H1 (cell line): ENCODE measurements at regions not wholly inside any gene's neighbourhood (a gene's known extent, or its start where the extent isn't known, plus 50 kb on each side); places are given as distances from the start of the nearest gene placed in this dataset.

Source experiments
- CTCF ChIA-PET: fragments of 300-600 bp; sonication (Branson Sonifier 250); formaldehyde crosslinking; loops from one replicate; lab custom pipeline; 2021; ENCODE audit not compliant: partially characterized antibody; lab: Charles Lee
- POLR2A ChIA-PET: fragments of 300-600 bp; sonication (Branson Sonifier 250); formaldehyde crosslinking; loops from one replicate; lab custom pipeline; 2021; ENCODE audit warnings: inconsistent platforms; ENCODE audit not compliant: partially characterized antibody; lab: Charles Lee
- DNase-seq, 2 experiments: peaks; one replicate each; pipeline versions ENCODE4 v3.0.0 to v3.0.0-alpha.2; 2010 to 2022; ENCODE audit warnings: low spot score in 2 of 2, low read depth in 1 of 2, mixed read lengths in 1 of 2
- FAIRE-seq: peaks from 2 replicates; lab custom pipeline; 2011; peaks lifted over from hg19 to GRCh38; lab: Jason Lieb, UNC
- H2AFZ ChIP-seq: 2 replicates; pipeline ENCODE4 v1.8.1; 2012; ENCODE audit warnings: low read length, inconsistent platforms
- H2AK5ac ChIP-seq: 2 replicates; pipeline ENCODE4 v1.6.1; 2013; ENCODE audit warnings: low read depth, low read length
- H2BK120ac ChIP-seq: replicated peaks from 2 replicates; pipeline ENCODE3; 2013; ENCODE audit warnings: low read depth, low read length, inconsistent platforms
- H2BK12ac ChIP-seq: 2 replicates; pipeline ENCODE4 v1.6.1; 2013; ENCODE audit warnings: low read depth, low read length
- H2BK15ac ChIP-seq: 2 replicates; pipeline ENCODE4 v1.6.1; 2013; ENCODE audit warnings: low read length
- H2BK20ac ChIP-seq: 2 replicates; pipeline ENCODE4 v1.6.1; 2013; ENCODE audit warnings: low read length
- H2BK5ac ChIP-seq: 2 replicates; pipeline ENCODE4 v1.6.1; 2013; ENCODE audit warnings: low read depth, low read length
- H3K14ac ChIP-seq: 2 replicates; pipeline ENCODE4 v1.6.1; 2013; ENCODE audit warnings: inconsistent platforms; ENCODE audit not compliant: insufficient read length
- H3K18ac ChIP-seq: 2 replicates; pipeline ENCODE4 v1.6.1; 2013; ENCODE audit warnings: low read length; ENCODE audit errors: extremely low read depth
- H3K23ac ChIP-seq: 2 replicates; pipeline ENCODE4 v1.6.1; 2013; ENCODE audit warnings: inconsistent platforms; ENCODE audit not compliant: insufficient read length
- H3K23me2 ChIP-seq: 2 replicates; pipeline ENCODE4 v1.6.1; 2013; ENCODE audit warnings: low read depth, low read length
- H3K27ac ChIP-seq: 2 replicates; pipeline ENCODE4 v1.6.1; 2011; ENCODE audit warnings: low read depth, low read length, inconsistent platforms
- H3K27me3 ChIP-seq, 4 experiments: replicated peaks in 1 of 4; 1 replicate in 1 of 4; 2 replicates in 3 of 4; pipeline versions ENCODE4 v1.6.1 to v1.8.1; 2011 to 2013; ENCODE audit warnings: low read length in 3 of 4, mild to moderate bottlenecking in 3 of 4, inconsistent platforms in 2 of 4, mixed read lengths in 2 of 4, moderate library complexity in 1 of 4; ENCODE audit not compliant: control insufficient read depth in 3 of 4, insufficient read depth in 3 of 4; ENCODE audit errors: extremely low read depth in 1 of 4
- H3K36me3 ChIP-seq, 4 experiments: 2 replicates each; pipeline versions ENCODE4 v1.6.1 to v1.8.1; 2011 to 2013; ENCODE audit warnings: mild to moderate bottlenecking in 4 of 4, low read length in 3 of 4, moderate library complexity in 2 of 4, control low read depth in 1 of 4, inconsistent platforms in 1 of 4; ENCODE audit not compliant: insufficient read depth in 4 of 4, control insufficient read depth in 2 of 4
- H3K4ac ChIP-seq: replicated peaks from 2 replicates; pipeline ENCODE3; 2013; ENCODE audit warnings: low read length, low read depth, mixed read lengths, inconsistent platforms; ENCODE audit not compliant: insufficient read length
- H3K4me1 ChIP-seq, 4 experiments: replicated peaks in 1 of 4; 1 replicate in 1 of 4; 2 replicates in 3 of 4; pipeline versions ENCODE4 v1.6.1 to v1.8.1; 2011 to 2013; ENCODE audit warnings: low read length in 3 of 4, inconsistent platforms in 2 of 4, mixed read lengths in 1 of 4; ENCODE audit not compliant: insufficient read depth in 4 of 4, control insufficient read depth in 3 of 4
- H3K4me2 ChIP-seq, 2 experiments: 2 replicates each; pipeline versions ENCODE4 v1.6.1 to v1.8.1; 2011 to 2013; ENCODE audit warnings: low read depth in 2 of 2, low read length in 2 of 2, control low read depth in 1 of 2, inconsistent platforms in 1 of 2, mild to moderate bottlenecking in 1 of 2; ENCODE audit not compliant: insufficient read depth in 1 of 2
- H3K4me3 ChIP-seq, 4 experiments: fragments of 200-600, 300-600 bp in 1 of 4; sonication (generic), shearing (Covaris generic), sonication (Bioruptor Twin) in 1 of 4; 2 replicates each; pipeline versions ENCODE4 v1.5.1 to v1.8.1; 2011 to 2016; ENCODE audit warnings: low read length in 4 of 4, low read depth in 3 of 4, control low read depth in 2 of 4, inconsistent platforms in 2 of 4, mild to moderate bottlenecking in 2 of 4, mixed read lengths in 1 of 4, moderate library complexity in 1 of 4; ENCODE audit not compliant: insufficient read depth in 2 of 4; ENCODE audit errors: extremely low read depth in 1 of 4
- H3K56ac ChIP-seq: replicated peaks from 2 replicates; pipeline ENCODE3; 2013; ENCODE audit warnings: low read depth, mild to moderate bottlenecking, mixed read lengths, low read length, inconsistent platforms; ENCODE audit not compliant: insufficient read length
- H3K79me1 ChIP-seq: 2 replicates; pipeline ENCODE4 v1.6.1; 2013; ENCODE audit warnings: low read depth, low read length, control low read depth
- H3K79me2 ChIP-seq, 2 experiments: 2 replicates each; pipeline versions ENCODE4 v1.6.1 to v1.8.1; 2012 to 2013; ENCODE audit warnings: low read length in 2 of 2, mild to moderate bottlenecking in 2 of 2, inconsistent platforms in 1 of 2; ENCODE audit not compliant: insufficient read depth in 2 of 2, control insufficient read depth in 1 of 2
- H3K9ac ChIP-seq, 4 experiments: replicated peaks in 1 of 4; 1 replicate in 1 of 4; 2 replicates in 3 of 4; pipeline versions ENCODE4 v1.6.1 to v1.8.1; 2011 to 2013; ENCODE audit warnings: low read depth in 3 of 4, low read length in 3 of 4, control low read depth in 2 of 4, mild to moderate bottlenecking in 2 of 4, moderate library complexity in 2 of 4, inconsistent platforms in 1 of 4; ENCODE audit errors: extremely low read depth in 1 of 4
- H3K9me3 ChIP-seq, 2 experiments: 2 replicates each; pipeline versions ENCODE4 v1.6.1 to v1.8.1; 2012 to 2013; ENCODE audit warnings: mild to moderate bottlenecking in 2 of 2, moderate library complexity in 2 of 2, control low read depth in 1 of 2, inconsistent platforms in 1 of 2, low read depth in 1 of 2, low read length in 1 of 2, mixed read lengths in 1 of 2; ENCODE audit not compliant: insufficient read depth in 2 of 2
- H4K20me1 ChIP-seq, 2 experiments: replicated peaks in 1 of 2; 2 replicates each; pipeline versions ENCODE3 to v1.8.1; 2011 to 2013; ENCODE audit warnings: inconsistent platforms in 2 of 2, low read length in 2 of 2, mild to moderate bottlenecking in 1 of 2; ENCODE audit not compliant: insufficient read depth in 2 of 2, control insufficient read depth in 1 of 2
- H4K5ac ChIP-seq: 2 replicates; pipeline ENCODE4 v1.6.1; 2013; ENCODE audit warnings: low read length, low read depth, mixed read lengths, inconsistent platforms; ENCODE audit not compliant: insufficient read length
- H4K8ac ChIP-seq: 2 replicates; pipeline ENCODE4 v1.8.0; 2013; ENCODE audit warnings: mild to moderate bottlenecking, moderate library complexity, low read length, inconsistent platforms; ENCODE audit not compliant: insufficient read depth; ENCODE audit errors: extremely low read depth
- H4K91ac ChIP-seq: replicated peaks from 2 replicates; pipeline ENCODE3; 2013; ENCODE audit warnings: low read length, mixed read lengths, inconsistent platforms; ENCODE audit not compliant: insufficient read length
- CREB1 ChIP-seq: IDR thresholded peaks from 2 replicates; pipeline ENCODE4 v1.6.1; 2012; ENCODE audit warnings: inconsistent platforms
- KDM5A ChIP-seq: fragments of 200-600 bp; IDR thresholded peaks from 2 replicates; pipeline ENCODE4 v1.7.1; 2012; ENCODE audit warnings: mild to moderate bottlenecking, low read length, inconsistent platforms, mixed read lengths
- WGBS, 2 experiments: shearing (Covaris generic) in 1 of 2; methylation state at CpG; one replicate each; pipeline versions ENCODE4 v1.1.6 to v1.1.7; 2013 to 2015; ENCODE audit warnings: low lambda C conversion rate in 2 of 2, mixed read lengths in 2 of 2, inconsistent platforms in 1 of 2, low coverage in 1 of 2, missing lambda C conversion rate in 1 of 2; ENCODE audit not compliant: insufficient replicate concordance in 2 of 2, insufficient coverage in 1 of 2, insufficient read length in 1 of 2; ENCODE audit errors: extremely low coverage in 1 of 2, missing lambda C conversion rate in 1 of 2; 5-methylcytosine and 5-hydroxymethylcytosine counted together

- no peak overlapping the region for H4K8ac ChIP-seq
- H3K27me3 ChIP-seq: no peaks in the 10 kb centered on the region
- DNase-seq (no peak), FAIRE-seq (no peak)
- no peaks in the 10 kb centered on the region for H4K20me1 ChIP-seq
- CTCF ChIA-PET: interaction anchor here (0.7 to 1.9 kb wide), 3 partner anchors 9 to 311 kb away, joined by 3 to 5 read pairs (median 4); no protein-coding TSS in a partner anchor
- no peaks in the 10 kb centered on the region for H3K36me3 ChIP-seq
- no peak overlapping the region for H3K27ac ChIP-seq
- no peak overlapping the region for H2AFZ ChIP-seq
- no peak overlapping the region for H3K4ac ChIP-seq
- no peaks in the 10 kb centered on the region for H3K4me1 ChIP-seq
- H3K18ac ChIP-seq: no peak overlapping the region
- H3K9ac ChIP-seq: no peak overlapping the region
- no peak overlapping the region for H3K4me2 ChIP-seq
- POLR2A ChIA-PET: interaction anchor here (0.8 to 0.9 kb wide), 2 partner anchors 15 to 41 kb away, joined by 3 read pairs; no protein-coding TSS in a partner anchor
- H3K23me2 ChIP-seq: no peaks in the 10 kb centered on the region
- H3K14ac ChIP-seq: no peak overlapping the region
- H2BK5ac ChIP-seq: no peak overlapping the region
- H2BK120ac ChIP-seq: no peak overlapping the region
- peaks cover 0 to 4% of the 10 kb centered on the region in 2 experiments; a peak in 1 of 4 replicates for H3K9me3 ChIP-seq
- H3K56ac ChIP-seq: no peak overlapping the region
- no peak overlapping the region for H2BK12ac ChIP-seq
- no peak overlapping the region for H3K23ac ChIP-seq
- H2BK15ac ChIP-seq: no peak overlapping the region
- no peak overlapping the region for H2AK5ac ChIP-seq
- H3K4me3 ChIP-seq: no peak overlapping the region
- H2BK20ac ChIP-seq: no peak overlapping the region
- no peak overlapping the region for H4K91ac ChIP-seq
- H3K79me1 ChIP-seq: no peaks in the 10 kb centered on the region
- no peaks in the 10 kb centered on the region for H3K79me2 ChIP-seq
- WGBS, 2 experiments: 94% methylated on average over 2 of the region's 2 CpGs; no CpG with 5 or more reads in 1 of the 2 experiments
- H4K5ac ChIP-seq: no peak overlapping the region
- TF ChIP-seq CREB1 (no peak), KDM5A (no peak)
These were observed 49.9 kb upstream of the PDE3B start for GRCh38 chr11:14593671-14594070.
